ENCODE measurements at regions not wholly inside any gene's neighbourhood (a gene's known extent, or its start where the extent isn't known, plus 50 kb on each side); places are given as distances from the start of the nearest gene placed in this dataset.
"Not testable (repeated sequence)": the region's sequence is repeated elsewhere in the genome, so short reads cannot be mapped to it uniquely, and the experiment has no call there.

DNA sequence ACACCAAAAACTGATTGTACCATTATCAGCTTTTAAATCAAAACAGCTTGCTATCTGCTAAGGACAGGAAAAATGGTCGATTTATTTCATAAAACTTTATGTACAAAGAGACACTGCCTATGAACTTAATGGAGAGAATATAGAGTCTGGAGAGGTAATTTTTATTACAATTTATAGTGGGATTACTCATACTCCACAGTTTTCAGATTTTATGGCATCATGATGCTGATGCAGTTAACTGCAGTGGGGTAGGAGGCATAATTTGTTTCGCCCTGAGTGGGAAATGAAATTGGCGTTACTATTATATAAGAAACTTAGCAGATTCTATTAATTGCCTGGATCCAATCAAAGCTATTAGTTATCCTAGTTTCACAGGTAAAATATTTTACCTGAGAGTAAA lies 301.4 kb downstream of the KLF12 start:
- DNase-seq, result no peak

DNA sequence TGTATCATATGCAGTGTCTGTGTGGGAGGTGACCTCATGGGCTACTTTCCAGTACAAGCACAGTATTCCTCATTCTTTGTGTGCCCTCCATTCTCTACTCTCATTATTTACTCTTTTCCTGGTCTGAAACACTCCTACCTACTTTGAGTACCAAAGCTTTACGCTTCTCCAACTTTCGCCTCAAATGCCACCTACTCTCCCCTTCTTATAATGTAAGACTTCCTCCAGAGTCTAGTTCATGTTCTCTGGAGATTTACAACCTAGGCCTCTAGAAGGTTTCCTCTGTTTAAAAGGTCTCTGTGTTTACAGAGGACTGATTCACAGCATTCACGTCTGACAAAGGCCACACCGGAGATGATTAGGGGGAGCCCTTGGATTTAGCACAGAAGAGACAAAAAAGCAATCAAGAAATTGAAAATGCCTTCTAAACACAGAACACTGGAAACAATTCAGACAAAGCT lies 302.0 kb downstream of the KLF12 start:
- DNase-seq, result no peak

DNA sequence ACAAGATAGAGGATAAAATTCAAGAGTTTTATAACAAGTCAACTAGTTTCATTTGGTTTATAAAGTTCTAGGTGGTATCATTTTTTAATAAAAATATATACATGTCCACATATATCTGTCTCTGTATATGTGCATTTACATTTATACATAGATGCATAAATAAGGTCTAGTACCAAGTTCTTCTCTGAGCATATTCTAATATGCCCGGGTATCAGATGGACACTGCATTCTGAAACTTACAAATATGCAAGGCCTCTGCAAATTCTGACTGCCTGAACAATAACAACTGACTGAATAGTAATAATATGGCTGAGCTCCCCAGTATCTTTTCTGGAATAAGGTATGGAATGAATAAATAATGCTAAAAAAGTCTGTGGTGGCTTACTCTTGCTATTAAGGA lies 304.8 kb downstream of the KLF12 start:
- DNase-seq, result no peak

DNA sequence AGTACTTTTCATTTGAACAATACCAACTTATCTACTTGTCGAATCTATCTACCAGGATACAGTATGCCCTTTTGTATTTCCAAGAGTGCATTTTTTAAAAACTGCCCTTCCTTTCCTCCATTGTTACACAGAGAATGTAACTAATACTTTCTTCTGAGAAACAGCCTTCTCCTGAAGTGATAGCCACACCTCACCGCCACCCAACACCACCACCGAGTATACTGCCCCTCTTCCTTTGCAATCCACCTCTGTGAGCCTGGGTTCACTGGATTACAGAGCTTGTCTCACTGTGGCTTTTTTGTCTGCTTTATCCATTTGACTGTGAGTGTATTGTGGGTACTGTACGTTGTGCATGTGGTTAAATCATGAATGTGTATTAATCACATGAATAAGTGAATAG lies 305.4 kb downstream of the KLF12 start:
- DNase-seq, result no peak

DNA sequence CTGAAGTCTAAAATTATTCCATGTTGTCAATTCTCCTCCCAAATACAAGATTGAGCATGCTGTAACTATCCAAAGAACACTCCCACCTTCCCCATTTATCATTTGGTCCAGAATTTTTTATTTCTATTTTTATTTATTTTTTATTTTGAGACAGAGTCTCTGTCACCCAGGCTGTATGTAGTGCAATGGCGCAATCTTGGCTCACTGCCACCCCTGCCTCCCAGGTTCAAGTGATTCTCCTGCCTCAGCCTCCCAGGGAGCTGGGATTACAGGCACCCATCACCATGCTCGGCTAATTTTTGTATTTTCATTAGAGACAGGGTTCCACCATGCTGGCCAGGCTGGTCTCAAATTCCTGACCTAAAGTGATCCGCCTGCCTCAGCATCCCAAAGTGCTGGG lies 306.8 kb downstream of the KLF12 start:
- DNase-seq, result no peak

DNA sequence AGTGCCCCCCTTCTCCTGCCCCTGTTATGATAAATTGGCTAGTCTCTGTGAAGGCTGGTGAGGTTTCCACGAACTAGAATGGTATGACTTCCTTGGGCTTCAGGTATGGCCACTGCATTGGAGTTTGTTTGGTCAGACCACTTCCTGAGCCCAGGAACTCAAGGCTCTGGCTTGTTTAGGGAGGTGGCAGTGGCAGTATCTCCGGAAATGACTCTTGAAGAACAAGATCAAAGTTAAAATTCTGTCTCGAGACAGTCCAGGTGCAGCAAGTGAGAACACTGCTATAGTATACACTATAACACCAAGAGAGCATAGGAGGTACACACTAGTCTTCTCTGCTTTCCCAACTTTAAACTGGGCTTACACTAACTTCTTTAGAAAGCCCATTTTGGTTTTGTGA lies 309.1 kb downstream of the KLF12 start:
- no peak for DNase-seq

DNA sequence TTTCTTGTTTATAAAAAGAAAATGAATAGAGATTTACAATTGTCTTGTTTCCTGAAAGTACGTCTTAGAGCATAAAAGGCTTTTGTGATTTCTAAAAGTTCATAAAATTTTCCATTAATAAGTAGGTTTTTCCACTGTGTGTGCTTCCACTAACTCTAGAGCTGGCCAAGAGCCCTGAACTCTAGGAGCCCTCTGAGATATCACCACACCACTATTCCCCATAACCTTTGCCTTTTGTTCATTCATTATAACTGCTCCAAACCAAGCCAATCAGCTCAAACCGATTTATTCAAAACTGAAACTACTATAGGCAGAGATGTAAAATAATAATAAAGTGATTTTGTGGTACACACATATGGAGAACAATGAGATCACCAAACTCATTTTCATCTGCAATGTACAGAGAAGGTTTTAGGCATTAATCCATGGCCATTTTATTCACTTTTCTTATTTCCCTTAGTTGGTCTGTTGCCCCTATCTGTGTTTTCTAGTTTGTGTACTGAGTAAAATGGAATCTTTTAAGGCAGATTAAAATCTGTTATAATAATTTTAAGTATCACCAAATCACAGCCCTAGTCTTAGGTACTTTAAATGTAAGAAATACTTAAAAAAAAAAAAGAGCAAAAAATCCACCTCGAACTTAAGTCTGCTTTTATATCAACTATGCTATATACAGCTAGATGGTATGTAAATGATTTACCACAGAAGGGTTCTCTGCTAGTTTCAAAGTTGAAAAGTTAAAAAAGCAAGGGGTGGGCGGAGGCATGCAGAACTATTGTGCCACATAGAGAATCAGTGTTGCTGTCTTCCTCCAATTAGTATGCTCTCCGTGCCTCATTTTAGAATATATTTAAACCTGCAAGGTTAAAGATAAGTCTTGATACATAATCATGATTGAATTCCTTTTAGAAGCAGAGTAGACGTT lies 311.3 kb downstream of the KLF12 start:
- no peak for DNase-seq

DNA sequence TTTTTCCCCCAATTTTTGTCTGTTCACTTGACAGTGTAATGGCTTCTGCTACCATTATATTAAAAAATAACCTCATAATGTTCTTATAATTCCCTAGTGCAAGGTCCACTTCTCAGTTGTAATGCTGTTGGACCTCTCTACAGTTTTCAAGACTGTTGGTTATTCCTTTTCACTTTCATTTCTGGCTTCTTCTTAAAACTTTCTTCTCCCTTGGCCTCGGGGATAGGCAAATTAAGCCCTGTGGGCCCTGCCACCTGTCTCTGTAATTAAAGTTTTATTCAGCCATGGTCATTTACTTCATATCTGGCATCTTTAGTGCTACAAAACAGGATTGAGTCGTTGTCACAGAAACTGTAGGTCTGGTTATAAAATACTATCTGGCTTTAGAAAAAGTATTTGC lies 313.5 kb downstream of the KLF12 start:
- no peak for DNase-seq

DNA sequence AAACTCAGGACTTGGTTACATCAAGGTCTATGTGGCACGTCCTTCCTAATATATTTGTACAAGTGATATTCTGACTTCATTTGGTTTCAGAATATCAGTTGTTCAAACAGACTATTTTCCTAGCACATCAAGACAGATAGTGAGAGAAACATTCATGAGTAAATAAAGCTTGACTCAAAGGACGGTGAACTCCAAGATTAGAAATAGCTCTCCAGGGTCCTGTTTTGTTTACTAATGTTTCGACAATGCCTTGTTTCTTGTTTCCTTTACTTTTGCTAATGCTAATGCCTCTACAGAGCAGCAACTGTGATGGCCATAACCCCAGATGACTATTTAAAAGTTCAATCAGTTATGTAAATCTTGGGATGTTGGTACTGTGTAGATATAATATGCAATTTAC lies 313.9 kb downstream of the KLF12 start:
- no peak for DNase-seq

DNA sequence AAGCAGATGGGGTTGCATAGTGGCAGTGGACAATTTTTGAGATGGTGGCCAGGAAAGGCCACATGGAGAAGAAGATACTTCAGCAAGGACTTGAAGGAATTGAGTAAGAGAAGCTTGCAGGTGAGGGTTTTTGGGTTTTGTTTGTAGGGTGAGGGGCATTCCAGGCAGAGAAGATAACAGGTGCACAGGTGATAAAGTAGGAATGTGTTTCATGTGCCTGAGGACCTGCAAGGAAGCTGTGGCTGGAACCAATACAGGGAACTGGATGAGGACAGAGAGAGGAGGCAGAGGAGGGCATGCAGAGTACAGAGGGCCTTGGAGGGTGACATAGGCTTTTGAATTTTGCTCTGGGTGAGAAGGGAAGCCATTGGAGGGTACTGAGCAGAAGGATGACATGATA lies 314.5 kb downstream of the KLF12 start:
- DNase-seq, result no peak

DNA sequence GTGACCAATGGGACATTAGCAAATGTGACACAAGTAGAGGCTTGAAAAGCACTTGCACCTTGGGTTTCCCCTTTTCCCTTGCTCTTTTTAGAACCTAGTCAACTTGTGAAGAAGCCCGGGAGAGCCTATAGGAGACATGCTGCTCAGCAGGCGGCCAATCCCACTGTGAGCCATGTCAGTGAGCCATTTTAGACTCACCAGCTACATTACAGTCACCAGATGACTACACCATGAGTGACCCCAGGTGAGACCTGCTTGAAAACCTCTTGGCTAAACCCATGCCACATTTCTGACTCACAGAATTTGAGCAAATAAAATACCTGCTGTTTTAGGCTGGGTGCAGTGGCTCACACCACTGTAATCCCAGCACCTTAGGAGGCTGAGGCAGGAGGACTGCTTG lies 317.5 kb downstream of the KLF12 start:
- no peak for DNase-seq

DNA sequence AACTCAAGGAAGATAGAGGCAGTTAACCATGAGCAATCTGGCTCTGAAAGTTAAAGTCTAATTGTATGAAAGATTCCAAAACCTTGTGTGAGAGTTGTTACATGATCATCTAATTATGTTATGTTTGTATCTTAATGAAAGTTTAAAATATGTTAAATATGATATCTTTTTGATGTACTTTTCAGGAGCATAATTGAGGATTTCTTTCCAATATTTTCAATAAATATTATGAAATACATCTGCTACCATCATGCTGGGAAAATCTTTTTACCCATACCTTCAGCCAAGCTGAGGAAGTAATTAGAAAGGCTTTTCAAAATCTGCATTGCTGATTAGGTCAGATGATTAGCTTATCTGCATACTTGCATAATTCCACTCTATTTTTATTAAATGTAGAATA lies 318.4 kb downstream of the KLF12 start:
- DNase-seq, result no peak

DNA sequence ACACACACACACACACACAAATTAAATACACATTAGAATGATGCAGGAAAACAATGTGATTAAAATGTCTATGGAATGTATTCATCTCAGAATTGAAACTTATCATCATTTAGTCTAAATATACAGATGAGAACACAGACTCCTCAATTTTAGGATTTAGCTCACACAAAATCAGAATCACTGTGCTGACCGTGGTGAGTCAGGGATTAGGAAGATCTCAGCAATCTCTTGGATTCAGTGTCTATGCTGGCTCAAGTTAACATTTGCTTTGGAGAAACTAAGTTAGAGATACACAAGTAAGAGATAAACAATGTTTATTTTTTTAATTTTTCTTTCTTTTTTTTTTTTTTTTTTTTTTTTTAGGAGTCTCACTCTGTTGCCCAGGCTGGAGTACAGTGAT lies 323.6 kb downstream of the KLF12 start:
- no peak for DNase-seq

DNA sequence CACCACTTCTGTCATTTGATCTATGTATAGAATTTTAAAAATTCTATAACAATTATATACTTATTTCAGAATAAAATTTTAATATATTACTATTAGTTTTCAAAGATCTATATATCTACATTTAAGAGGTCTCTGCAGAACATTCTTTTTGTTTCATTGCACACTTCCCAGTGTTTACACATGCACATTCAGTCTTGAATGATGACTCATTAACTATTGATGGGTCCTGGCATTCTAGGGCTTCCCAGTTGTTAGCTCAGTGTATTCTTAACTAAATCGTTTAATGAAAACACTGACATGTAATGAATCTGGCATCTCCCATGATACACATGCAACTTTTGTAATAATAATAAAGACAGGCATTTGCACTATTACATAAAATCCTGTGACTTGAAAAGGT lies 324.6 kb downstream of the KLF12 start:
- no peak for DNase-seq

DNA sequence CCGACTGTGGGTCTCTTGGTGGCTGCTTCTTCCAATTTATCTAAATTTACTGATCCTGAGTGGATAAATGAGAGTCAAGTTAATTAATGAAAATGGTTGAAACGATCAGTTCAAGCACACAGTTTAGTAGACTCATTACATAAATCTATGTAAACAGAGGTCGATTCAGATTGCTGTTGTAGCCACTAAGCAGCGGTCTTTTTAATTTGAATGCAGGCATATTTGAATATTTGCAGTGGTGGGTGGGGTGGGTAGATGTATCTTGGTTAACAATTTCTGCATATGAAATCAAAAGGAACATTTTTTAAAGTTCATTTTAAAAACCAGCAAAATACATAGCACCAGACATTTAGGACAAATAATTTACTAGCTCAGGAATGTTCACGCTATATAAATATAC lies 325.9 kb downstream of the KLF12 start:
- DNase-seq, result no peak

DNA sequence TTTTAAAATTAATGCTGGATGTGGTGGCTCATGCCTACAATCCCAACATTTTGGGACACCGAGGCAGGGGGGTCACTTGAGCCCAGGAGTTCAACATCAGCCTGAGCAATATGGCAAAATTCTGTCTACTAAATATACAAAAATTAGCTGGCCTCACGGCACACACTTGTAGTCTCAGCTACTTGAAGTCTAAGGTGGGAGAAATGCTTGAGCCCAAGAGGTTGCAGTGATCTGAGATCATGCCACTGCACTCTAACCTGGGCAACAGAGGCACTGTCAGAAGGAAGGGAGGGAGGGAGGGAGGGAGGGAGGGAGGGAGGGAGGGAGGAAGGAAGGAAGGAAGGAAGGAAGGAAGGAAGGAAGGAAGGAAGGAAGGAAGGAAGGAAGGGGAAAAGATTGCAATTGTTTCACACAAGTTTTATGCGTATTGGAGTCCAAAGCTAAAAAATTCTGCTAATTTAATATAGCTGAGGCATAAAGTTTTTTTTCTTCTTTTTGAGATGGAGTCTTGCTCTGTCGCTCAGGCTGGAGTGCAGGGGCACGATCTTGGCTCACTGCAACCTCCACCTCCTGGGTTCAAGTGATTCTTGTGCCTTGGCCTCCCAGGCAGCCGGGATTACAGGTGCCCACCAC lies 328.8 kb downstream of the KLF12 start:
- not testable (repeated sequence) for DNase-seq

DNA sequence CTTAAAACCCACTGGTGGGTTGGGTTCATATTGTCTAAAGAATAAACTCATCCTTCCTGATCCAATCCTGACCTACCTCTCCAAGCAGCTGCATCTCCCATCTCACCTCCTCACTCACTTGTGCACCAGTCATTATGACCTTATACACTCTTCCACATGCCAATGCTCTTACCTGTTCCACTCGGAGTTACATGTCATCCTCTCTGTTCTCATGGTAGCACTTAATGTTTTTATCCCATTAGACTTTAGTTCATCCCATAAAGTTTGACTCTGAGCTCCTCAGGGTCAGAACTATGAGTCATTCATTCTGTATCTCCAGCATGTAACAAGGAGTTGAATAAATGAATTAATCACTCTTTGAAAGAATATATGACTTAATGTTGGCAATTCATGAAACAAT lies 330.2 kb downstream of the KLF12 start:
- no peak for DNase-seq

DNA sequence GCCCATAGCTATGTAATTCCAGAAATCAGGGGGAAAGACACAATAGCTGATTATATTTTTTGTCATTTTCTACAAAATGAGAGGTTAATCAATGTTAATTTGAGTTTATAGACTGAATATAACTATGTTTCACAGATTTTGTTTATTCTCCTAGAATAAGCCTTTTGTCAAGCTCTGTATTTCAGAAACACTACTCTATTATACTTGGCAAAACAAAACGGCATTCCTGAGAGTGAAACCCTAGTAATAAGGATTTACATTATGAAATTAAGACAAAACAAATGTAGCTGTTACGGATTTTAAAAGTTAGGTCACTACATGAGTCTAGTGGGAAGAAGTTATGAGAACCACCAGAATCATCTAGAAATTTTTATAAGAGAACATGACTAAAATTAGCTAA lies 334.2 kb downstream of the KLF12 start:
- DNase-seq, result no peak

DNA sequence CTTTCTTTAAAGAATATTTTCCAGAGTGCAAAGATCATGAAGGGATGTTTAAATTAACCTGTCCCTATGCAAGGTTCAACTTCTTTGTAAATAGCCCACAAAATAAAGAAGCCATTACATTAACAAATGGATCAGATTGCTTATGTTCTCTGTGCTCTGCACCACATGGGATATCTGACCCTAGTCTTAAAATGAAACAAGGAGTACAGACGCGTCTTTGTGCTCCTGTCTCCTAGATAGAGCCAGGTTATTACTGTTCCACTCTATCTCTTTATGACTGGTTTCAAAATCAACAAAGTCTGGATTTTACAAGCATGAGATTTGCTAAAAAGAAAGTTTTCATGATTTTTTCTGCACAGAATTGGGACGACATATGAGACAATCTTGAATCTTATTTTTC lies 339.4 kb downstream of the KLF12 start:
- DNase-seq, result no peak

DNA sequence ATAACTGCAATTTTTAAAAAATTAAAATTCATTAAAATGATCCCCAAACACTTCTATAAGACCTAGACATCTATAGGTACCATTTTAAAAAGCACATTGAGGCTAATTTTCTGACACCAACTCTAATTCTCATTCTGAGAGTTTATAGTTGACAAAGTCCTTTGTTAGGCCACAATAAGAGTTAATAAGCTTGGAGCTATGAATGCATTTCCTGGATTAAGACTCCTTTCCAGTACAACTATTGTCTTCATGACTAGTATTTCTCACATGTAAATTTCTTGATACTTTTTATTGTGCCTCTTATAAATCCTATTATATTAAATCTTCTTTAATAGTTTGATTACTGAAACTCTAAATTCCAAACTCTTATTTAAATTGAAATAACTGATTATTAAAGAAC lies 340.8 kb downstream of the KLF12 start:
- DNase-seq, result no peak

DNA sequence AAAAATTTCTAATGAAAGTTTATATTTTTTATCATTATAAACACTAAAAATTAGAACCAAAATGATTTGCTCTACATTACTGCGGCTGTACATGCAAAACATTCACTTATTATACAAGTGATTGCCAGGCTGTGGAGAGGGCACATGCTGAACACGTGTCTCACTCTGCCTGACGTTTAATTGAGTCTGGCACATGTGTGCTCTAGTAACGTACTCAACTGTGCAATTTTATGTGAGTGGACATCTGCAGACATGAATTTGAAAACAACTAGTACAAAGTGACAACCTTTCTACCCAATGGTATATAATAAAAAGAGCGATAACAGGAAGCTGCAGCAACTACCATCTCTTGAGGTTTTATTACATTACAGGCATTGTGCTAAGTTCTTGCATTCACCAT lies 341.4 kb downstream of the KLF12 start:
- DNase-seq, result no peak

DNA sequence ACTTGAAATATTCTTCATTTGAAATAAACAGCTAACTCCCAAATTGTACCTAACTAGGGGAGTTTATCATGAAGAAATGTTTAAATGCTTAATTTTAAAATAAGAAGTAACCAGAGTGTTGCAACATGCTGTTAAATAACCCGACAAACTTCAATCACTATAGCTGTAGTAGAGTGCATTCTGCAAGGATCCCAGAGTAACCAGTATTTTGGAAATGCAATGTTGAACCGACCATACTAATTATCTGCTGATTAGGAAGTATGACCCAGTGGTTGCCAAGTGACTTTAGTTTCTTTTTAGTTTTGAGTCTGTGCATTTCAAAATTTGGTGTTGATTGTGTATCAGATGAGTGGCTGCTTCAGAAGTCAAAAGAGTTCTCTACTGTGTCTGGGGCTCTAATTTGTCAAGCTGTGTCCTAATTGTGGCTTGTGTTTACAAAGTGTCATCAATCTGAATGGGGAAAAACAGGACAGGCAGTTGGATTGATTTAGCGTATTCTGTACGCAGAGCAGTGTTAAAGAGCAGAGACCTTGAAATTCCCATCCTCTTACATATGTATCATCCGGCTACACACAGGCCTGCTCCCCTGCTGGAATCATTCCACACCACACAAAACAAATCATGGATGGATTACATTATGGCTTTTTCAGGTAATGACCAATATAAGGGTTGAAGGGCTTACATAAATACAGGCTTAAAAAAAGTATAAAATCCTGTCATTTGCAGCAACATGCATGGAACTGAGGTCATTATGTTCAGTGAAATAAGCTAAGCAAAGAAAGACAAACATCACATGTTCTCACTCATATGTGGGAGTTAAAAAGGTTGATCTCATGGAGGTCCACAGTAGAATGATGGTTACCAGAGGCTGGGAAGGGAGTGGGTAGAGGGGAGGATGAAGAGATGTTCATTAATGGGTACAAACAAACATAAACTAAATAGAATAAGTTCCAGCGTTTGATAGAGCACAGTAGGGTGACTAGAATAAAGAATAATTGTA lies 351.5 kb downstream of the KLF12 start:
- DNase-seq, result no peak

DNA sequence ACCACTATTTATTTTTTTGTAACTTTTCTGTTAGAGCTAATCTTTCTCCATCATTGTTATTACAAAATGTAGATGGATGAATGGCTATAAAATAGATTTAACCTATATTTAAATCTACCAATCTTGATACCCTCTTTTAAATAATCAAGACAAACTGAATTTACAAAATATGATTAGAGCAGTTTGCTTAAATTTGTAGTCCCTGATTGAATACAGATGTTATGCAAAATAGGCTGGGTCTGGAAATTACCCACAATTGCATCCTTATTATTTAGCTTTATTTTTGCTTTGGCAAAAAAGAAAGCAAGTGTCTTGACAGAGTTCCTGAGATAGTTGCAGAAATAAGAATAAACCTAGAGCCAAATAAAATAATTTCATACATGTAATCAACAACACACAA lies 352.8 kb downstream of the KLF12 start:
- no peak for DNase-seq

Data from SW 1271 (cell line).